NCI-H510A treated with DMSO at 0.1 percent for 48 hours (cell line): ENCODE measurements at regions not wholly inside any gene's neighbourhood (a gene's known extent, or its start where the extent isn't known, plus 50 kb on each side); places are given as distances from the start of the nearest gene placed in this dataset.

Source experiments
- DNase-seq: peaks from one replicate; lab custom pipeline; 2025; lab: John Stamatoyannopoulos, UW

- DNase-seq, result no peak
Observed at GRCh38 chr5:133769842-133770241, 157.5 kb upstream of the FSTL4 start.

DNA sequence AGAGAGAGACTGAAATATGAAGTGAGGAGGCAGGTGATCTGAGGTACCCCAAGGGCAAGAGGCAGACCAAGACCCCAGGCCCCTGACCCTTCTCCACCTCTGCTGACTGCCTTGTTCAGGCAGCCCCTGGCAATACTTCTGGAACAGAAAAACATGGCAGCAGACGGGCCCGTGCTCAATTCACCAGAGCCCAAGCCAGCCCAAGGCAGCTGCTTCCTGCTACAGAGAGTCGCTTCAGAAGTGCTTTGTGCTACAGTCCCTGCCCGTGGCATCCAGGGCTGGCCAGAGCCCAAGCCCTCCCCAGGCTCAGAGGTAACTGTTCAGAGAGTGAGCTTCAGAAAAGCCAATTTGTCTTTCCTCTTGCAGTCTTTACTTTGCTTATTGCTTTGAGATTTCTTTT is 151.4 kb upstream of the FSTL4 start:
- no peak for DNase-seq

DNA sequence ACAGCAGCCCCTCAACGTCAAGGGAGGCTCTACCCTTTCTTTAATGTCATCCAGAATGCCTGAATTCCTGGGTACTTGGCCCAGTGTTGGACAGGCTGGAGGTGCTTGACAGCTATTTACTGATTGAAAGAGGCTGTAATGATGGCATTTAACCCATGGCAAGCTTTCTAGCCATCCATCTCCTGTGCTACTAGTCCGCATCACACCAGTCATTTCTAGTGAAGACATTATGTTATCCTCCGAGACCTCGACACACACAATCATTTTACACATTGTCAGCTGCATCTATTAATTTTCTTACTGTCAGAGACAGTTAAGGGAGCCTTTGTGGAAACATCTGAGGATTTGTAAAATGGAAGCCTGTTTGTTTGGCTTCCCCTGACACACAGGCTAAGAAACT is 149.3 kb upstream of the FSTL4 start:
- no peak for DNase-seq

DNA sequence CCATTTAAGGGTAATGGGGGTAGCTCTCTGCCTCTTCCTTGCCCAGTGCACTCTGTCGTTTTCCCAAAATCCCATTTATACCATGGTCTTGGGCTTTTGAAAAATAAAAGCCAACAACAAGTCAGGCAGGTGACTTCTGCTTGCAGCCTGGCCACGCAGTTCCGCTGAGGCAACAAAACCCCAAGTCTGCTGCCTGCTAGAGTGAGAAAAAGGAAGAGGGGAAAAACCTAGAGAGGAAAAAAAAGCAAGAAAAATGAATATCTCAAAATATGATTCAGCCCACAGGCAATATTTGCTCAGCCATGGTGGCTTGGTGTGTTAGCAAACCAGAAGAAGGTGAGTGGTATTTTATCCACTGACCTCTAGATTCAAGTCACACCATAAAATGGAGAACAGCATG is 148.2 kb upstream of the FSTL4 start:
- DNase-seq, result no peak

- DNase-seq, result no peak
Observed at GRCh38 chr5:133758641-133759040, 146.3 kb upstream of the FSTL4 start.

DNA sequence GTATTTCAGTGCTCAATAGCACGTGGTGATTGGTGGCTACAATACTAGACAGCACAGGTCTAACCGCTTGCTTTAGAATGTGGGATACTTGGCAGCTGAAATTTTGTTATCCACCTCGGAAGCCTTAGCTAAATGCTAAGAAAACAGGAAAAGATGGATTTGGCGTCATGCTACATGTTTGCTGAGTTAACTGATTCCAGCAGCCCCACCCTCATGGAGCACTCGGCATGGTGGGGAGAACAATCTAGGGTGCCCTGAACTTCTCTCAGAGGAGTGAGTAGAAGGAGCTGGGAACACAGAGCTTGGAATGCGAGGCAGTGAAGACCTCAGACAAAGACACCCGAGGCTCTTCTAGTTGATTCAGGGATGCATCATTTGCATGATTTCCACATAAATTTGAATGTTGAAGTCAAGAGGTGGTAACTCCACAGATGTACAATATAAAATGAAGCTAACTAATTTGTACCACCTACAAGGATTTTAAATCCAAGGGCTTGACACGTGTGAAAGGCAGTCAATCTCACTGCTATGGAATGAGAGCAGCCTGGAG is 145.1 kb upstream of the FSTL4 start:
- no peak for DNase-seq

- DNase-seq, result no peak
Observed at GRCh38 chr5:133756756-133757155, 144.4 kb upstream of the FSTL4 start.

GRCh38 chr5:133756036-133756435 is 143.7 kb upstream of the FSTL4 start:
- DNase-seq, result no peak

GRCh38 chr5:133754575-133755169 is 142.3 kb upstream of the FSTL4 start:
- DNase-seq, result peak; percentile 12

DNA sequence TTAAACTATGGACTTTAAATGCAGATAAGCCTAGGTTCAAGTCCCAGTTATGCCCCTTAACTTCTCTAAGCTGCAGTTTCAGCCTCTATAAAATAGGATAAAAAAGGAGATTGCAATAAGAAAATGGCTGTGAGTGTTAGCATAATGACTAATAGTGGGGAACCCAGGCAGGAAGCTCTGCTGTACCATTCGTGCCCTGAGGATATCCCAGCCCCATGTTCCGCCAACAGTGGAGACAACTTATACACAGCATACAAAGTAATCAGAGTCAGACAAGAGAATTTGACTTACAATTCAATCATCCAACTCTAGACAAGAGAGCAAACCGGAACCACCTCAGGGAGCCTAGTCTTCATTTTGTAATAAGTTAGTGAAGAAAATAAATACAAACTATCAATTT is 141.5 kb upstream of the FSTL4 start:
- no peak for DNase-seq

DNA sequence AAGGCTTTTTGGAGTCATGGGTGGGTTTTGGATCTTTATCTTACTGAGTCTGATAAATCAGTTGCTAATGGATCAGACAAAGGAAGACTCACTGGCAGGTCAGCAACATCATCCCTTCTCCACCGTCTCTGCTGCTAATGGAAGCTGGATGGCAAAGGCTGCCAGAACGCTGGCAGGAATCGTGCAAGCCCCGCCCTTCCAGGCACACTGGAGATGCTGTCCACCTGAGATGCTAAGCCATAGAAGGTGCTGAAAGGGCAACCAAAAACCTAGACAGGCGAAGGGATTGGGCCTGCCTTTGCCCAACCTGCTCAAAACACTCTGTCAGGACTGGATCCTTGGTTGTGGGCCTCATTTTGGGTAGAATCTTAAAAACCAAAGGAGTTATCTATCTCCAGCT is 139.5 kb upstream of the FSTL4 start:
- DNase-seq, result no peak

- no peak for DNase-seq
Observed at GRCh38 chr5:133751421-133751820, 139.1 kb upstream of the FSTL4 start.

DNA sequence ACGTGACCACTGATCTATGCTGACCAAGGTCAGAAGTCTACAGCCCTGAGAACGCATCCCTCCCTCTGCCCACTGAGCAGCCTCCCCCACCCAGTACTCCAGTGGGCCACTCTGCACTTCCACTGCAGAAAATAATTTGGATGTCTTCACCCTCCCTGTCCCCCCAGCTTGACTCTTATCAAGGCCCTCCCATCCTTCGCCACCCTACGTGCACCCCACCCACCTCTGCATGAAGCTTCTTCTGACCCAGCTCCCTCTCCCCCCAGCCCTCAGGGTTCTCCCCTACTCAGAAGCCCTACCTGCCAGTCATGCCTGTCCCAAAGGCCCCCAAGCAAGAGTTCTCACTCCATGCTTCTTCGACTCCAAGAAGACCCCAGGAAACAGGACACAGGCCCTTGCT is 138.5 kb upstream of the FSTL4 start:
- no peak for DNase-seq

GRCh38 chr5:133750356-133750755 is 138.0 kb upstream of the FSTL4 start:
- DNase-seq, result no peak

DNA sequence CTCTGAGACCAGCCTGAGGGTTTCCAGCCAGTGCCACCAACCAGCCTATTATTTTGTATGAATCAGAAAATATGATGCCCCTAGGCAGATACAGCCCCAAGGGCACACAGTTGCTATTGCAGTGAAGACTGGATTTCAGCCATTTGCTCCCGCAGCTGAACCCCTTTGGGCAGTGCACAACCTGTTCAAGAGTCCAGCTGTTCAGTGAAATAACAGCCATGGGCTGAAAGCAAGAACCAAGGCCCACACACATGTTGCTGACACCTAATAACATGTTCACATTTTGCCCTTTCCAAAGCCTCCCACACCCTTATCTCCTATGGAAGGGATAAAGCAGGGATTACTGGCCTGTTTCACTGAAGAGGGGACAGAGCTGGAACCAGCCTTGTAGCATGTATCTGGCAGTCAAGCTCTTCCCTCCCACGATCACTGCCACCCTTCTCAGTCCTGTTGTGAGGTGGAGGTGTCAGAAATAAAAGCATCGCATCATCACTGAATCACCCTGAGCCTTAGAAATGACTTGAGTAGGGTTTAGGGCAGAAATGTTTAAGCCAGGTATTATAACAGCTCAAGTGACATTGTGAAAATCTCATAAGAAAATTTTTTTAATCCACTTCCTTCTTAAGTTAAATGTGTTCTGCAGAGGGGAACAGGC is 137.1 kb upstream of the FSTL4 start:
- no peak for DNase-seq

DNA sequence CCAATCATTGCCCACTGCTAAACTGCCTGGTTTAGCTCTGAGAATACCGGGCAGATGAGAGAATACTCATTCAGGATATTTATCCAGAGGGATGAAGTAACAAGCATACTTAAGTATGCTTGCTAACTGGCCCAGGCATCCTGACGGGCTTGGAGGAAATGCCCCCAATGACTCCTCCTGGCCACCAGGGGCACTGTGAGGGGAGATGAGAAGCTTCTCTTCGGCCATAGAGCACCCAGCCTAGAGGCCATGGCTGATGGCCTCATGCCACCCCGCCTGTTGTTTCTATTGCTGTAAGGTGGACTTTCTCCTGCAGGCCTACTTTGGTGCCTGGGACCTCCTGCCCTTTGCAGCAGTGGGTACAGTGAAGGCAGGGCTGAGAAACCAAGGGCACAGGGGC is 134.5 kb upstream of the FSTL4 start:
- no peak for DNase-seq

- no peak for DNase-seq
Observed at GRCh38 chr5:133744960-133745308, 132.6 kb upstream of the FSTL4 start.

GRCh38 chr5:133744051-133744959 is 132.0 kb upstream of the FSTL4 start:
- DNase-seq, result no peak

DNA sequence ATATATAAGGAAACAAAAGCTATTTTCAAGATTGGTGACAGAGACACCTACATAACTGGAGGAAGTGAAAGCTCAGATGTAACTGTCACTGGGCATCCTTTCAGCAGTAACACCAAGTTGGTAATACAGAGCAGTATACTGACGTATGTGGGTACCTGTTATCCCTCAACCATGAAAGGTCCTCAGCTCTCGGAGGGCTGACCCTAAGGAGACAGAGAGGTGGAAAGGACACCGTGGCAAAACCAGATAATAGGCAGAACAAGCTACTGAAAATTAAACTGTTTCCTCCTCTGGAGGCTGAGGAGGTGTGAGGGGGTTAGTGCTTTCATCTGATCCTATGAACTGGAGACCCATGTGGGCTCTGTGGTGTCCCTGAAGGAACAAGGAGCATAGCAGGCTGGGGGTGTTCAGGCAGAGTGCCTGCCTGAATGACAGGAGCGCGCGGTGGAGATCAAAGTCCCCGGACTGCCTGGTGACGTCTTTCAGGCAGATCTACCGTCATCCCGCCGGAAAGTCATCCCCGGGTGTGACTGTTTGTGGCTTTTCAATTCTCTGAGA is 130.2 kb upstream of the FSTL4 start:
- no peak for DNase-seq

DNA sequence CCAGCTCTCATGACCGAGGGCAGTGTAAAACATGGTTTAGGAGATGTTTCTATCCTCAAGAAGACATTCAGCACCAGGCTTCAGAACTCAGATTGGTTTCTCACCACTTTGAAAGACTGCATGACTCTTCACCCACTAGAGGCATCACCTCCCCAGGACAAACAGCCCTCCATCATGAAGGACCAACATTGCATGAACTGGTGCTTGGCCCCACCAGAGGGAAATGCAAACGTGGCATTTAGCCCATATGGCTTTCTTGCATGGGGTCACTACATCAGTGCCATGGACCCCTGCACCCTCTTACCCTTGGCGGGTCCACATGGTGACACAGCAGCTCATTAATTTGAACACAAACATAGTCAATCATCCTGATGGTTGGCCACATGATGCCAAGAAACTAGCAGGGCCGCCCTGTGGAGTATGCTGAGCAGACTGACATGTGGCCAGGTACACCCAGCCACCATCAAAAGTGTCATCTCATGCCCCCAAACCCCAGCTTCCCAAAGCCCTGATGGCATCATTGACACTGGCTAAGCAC is 129.5 kb upstream of the FSTL4 start:
- DNase-seq, result no peak

GRCh38 chr5:133741396-133741795 is 129.1 kb upstream of the FSTL4 start:
- no peak for DNase-seq

DNA sequence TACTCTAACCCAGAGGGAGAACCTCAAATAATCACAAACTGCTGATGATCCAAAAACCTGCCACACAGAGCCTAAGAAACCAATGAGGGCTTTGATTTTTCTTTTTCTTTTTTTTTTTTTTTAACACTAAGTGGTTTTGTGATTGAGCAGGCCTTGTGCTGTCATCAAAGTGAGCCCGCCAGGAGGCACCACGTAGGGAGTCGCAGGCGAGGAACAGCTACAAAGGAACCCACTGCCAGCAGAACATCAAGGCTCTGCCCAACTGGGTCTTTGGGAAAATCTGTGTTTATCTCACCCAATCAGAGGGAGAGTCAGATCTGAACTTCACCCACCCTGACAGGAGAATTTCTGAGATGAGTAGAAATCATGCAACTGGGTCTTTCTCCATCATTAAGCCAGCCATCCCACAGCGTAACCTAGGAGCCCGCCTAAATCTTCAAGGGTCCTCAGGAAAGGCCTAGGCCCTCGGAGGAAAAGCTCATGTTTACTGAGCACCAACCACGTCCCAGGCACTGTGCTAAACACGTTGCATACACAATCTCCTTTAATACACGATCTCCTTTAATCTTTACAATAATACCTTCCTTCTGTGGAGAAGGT is 126.9 kb upstream of the FSTL4 start:
- DNase-seq, result no peak
